IMR-90 (cell line): ENCODE measurements at regions not wholly inside any gene's neighbourhood (a gene's known extent, or its start where the extent isn't known, plus 50 kb on each side); places are given as distances from the start of the nearest gene placed in this dataset.

ENCODE experiments used
- ATAC-seq: fragments of 200-7000 bp; cut with Tn5 transposase; 2 replicates; pipeline ENCODE4 v1.9.1; 2020; ENCODE audit warnings: low read depth, mild to moderate bottlenecking, moderate library complexity
- BruUV-seq: library from RNA; stranded (reverse); fragments of 400-500 nt; replicated peaks from 2 replicates; lab custom pipeline; 2021; lab: Mats Ljungman, UMichigan
- CTCF ChIA-PET: fragments of 300-600 bp; formaldehyde crosslinking; extraction: SDS; loops from one replicate; lab custom pipeline; 2021; ENCODE audit warnings: antibody characterized with exemption; lab: Yijun Ruan, JAX
- POLR2A ChIA-PET: fragments of 300-600 bp; sonication (Branson Sonifier 250); formaldehyde crosslinking; loops from one replicate; lab custom pipeline; 2022; ENCODE audit warnings: antibody characterized with exemption; ENCODE audit not compliant: unreplicated experiment; lab: Charles Lee
- DNase-seq: peaks from one replicate; pipeline ENCODE4 v3.0.0; 2013
- H2AFZ ChIP-seq: replicated peaks from 2 replicates; pipeline ENCODE3; 2013; ENCODE audit warnings: low read length, mild to moderate bottlenecking; ENCODE audit not compliant: poor library complexity
- H2AK5ac ChIP-seq: 2 replicates; pipeline ENCODE4 v1.6.1; 2013; ENCODE audit warnings: low read depth, low read length, inconsistent platforms
- H2AK9ac ChIP-seq: replicated peaks from 2 replicates; pipeline ENCODE3; 2013; ENCODE audit warnings: mild to moderate bottlenecking, low read depth, low read length, moderate library complexity; ENCODE audit not compliant: poor library complexity
- H2BK120ac ChIP-seq: 2 replicates; pipeline ENCODE4 v1.6.1; 2013; ENCODE audit warnings: low read depth, low read length, inconsistent platforms
- H2BK15ac ChIP-seq: 3 replicates; pipeline ENCODE4 v1.6.1; 2013; ENCODE audit warnings: low read depth, low read length, inconsistent platforms
- H2BK20ac ChIP-seq: 2 replicates; pipeline ENCODE4 v1.6.1; 2013; ENCODE audit warnings: low read depth, mild to moderate bottlenecking, inconsistent platforms, low read length, moderate library complexity
- H2BK5ac ChIP-seq: 2 replicates; pipeline ENCODE4 v1.6.1; 2013; ENCODE audit warnings: mild to moderate bottlenecking, low read depth, low read length, inconsistent platforms; ENCODE audit not compliant: poor library complexity, severe bottlenecking
- H3K14ac ChIP-seq: replicated peaks from 2 replicates; pipeline ENCODE4 v1.6.1; 2013; ENCODE audit warnings: low read depth, low read length, inconsistent platforms
- H3K18ac ChIP-seq: 2 replicates; pipeline ENCODE4 v1.6.1; 2013; ENCODE audit warnings: low read depth, low read length, control low read depth
- H3K23ac ChIP-seq: 2 replicates; pipeline ENCODE4 v1.6.1; 2013; ENCODE audit warnings: low read depth, low read length, inconsistent platforms
- H3K27ac ChIP-seq: 2 replicates; pipeline ENCODE4 v1.5.1; 2013; ENCODE audit warnings: mild to moderate bottlenecking, control low read depth, low read length; ENCODE audit not compliant: insufficient read depth
- H3K27me3 ChIP-seq: 2 replicates; pipeline ENCODE4 v1.6.1; 2013; ENCODE audit warnings: low read length; ENCODE audit not compliant: control insufficient read depth, insufficient read depth
- H3K36me3 ChIP-seq: 2 replicates; pipeline ENCODE4 v1.6.1; 2013; ENCODE audit warnings: low read length, mixed read lengths; ENCODE audit not compliant: control insufficient read depth, insufficient read depth
- H3K4ac ChIP-seq: 2 replicates; pipeline ENCODE4 v1.6.1; 2013; ENCODE audit warnings: low read depth, low read length, inconsistent platforms
- H3K4me1 ChIP-seq: 2 replicates; pipeline ENCODE4 v1.6.1; 2013; ENCODE audit warnings: low read length, mixed read lengths; ENCODE audit not compliant: control insufficient read depth, insufficient read depth
- H3K4me2 ChIP-seq: 2 replicates; pipeline ENCODE4 v1.6.1; 2013; ENCODE audit warnings: low read depth, mild to moderate bottlenecking, control low read depth, low read length, moderate library complexity
- H3K4me3 ChIP-seq: 2 replicates; pipeline ENCODE4 v1.5.1; 2013; ENCODE audit warnings: low read depth, mild to moderate bottlenecking, control low read depth, low read length, moderate library complexity; ENCODE audit not compliant: insufficient read depth
- H3K56ac ChIP-seq: 2 replicates; pipeline ENCODE4 v1.6.1; 2013; ENCODE audit warnings: low read length, inconsistent platforms; ENCODE audit not compliant: insufficient read depth; ENCODE audit errors: extremely low read depth
- H3K79me1 ChIP-seq, 2 experiments: 2 replicates each; pipeline ENCODE4 v1.6.1; 2013; ENCODE audit warnings: low read length in 2 of 2, inconsistent platforms in 1 of 2, low read depth in 1 of 2
- H3K9ac ChIP-seq: 2 replicates; pipeline ENCODE4 v1.6.1; 2013; ENCODE audit warnings: low read depth, low read length, control low read depth
- H3K9me1 ChIP-seq: 2 replicates; pipeline ENCODE4 v1.6.1; 2013; ENCODE audit warnings: low read length, inconsistent platforms; ENCODE audit not compliant: insufficient read depth
- H3K9me3 ChIP-seq: 2 replicates; pipeline ENCODE4 v1.6.1; 2013; ENCODE audit warnings: low read length; ENCODE audit not compliant: control insufficient read depth, insufficient read depth
- H4K20me1 ChIP-seq: 2 replicates; pipeline ENCODE4 v1.6.1; 2013; ENCODE audit warnings: low read length, inconsistent platforms; ENCODE audit not compliant: insufficient read depth
- H4K5ac ChIP-seq: 2 replicates; pipeline ENCODE4 v1.6.1; 2013; ENCODE audit warnings: mild to moderate bottlenecking, low read depth, low read length, control low read depth
- H4K8ac ChIP-seq, 2 experiments: 2 replicates each; pipeline ENCODE4 v1.6.1; 2013; ENCODE audit warnings: low read depth in 2 of 2, low read length in 2 of 2, control low read depth in 1 of 2, inconsistent platforms in 1 of 2
- H4K91ac ChIP-seq: 2 replicates; pipeline ENCODE4 v1.6.1; 2013; ENCODE audit warnings: low read depth, low read length, inconsistent platforms; ENCODE audit not compliant: insufficient read depth
- BHLHE40 ChIP-seq: fragments of 150-350 bp; IDR thresholded peaks from 2 replicates; pipeline ENCODE4 v1.6.1; 2016; ENCODE audit warnings: mild to moderate bottlenecking, low read depth, low read length
- CEBPB ChIP-seq: IDR thresholded peaks from 2 replicates; pipeline ENCODE4 v1.6.1; 2012; ENCODE audit warnings: low read depth, low read length, improper control_type of control experiment
- CHD1 ChIP-seq: IDR thresholded peaks from 2 replicates; pipeline ENCODE4 v1.6.1; 2012; ENCODE audit warnings: low read depth, low read length, improper control_type of control experiment
- CTCF ChIP-seq: conservative IDR thresholded peaks from 2 replicates; pipeline ENCODE4 v1.5.1; 2012; ENCODE audit warnings: mild to moderate bottlenecking, low read depth, low read length, improper control_type of control experiment
- ELK1 ChIP-seq: fragments of 150-350 bp; IDR thresholded peaks from 2 replicates; pipeline ENCODE4 v1.6.1; 2016; ENCODE audit warnings: low read depth, mild to moderate bottlenecking, low read length, moderate library complexity, borderline replicate concordance
- FOS ChIP-seq: fragments of 150-350 bp; IDR thresholded peaks from 2 replicates; pipeline ENCODE4 v1.6.1; 2016; ENCODE audit warnings: low read depth, low read length
- MAFK ChIP-seq: IDR thresholded peaks from 2 replicates; pipeline ENCODE4 v1.6.1; 2012; ENCODE audit warnings: low read depth, low read length, improper control_type of control experiment
- MAZ ChIP-seq: IDR thresholded peaks from 2 replicates; pipeline ENCODE4 v1.6.1; 2012; ENCODE audit warnings: low read depth, mild to moderate bottlenecking, low read length, improper control_type of control experiment, moderate library complexity, borderline replicate concordance
- MXI1 ChIP-seq: IDR thresholded peaks from 2 replicates; pipeline ENCODE4 v1.6.1; 2012; ENCODE audit warnings: low read depth, mild to moderate bottlenecking, low read length, moderate library complexity, borderline replicate concordance
- NFE2L2 ChIP-seq: fragments of 150-350 bp; IDR thresholded peaks from 2 replicates; pipeline ENCODE4 v1.6.1; 2016; ENCODE audit warnings: low read depth, mild to moderate bottlenecking, low read length
- POLR2A ChIP-seq: IDR thresholded peaks from 2 replicates; pipeline ENCODE4 v1.6.1; 2012; ENCODE audit warnings: mild to moderate bottlenecking, low read depth, low read length
- RAD21 ChIP-seq: IDR thresholded peaks from 2 replicates; pipeline ENCODE4 v1.6.1; 2012; ENCODE audit warnings: low read length, improper control_type of control experiment
- RCOR1 ChIP-seq: IDR thresholded peaks from 2 replicates; pipeline ENCODE4 v1.6.1; 2012; ENCODE audit warnings: mild to moderate bottlenecking, low read length, improper control_type of control experiment; ENCODE audit not compliant: insufficient replicate concordance
- RFX5 ChIP-seq: IDR thresholded peaks from 2 replicates; pipeline ENCODE4 v1.8.0; 2012; ENCODE audit warnings: low read depth, mild to moderate bottlenecking, low read length, moderate library complexity
- SMC3 ChIP-seq: fragments of 150-350 bp; IDR thresholded peaks from 2 replicates; pipeline ENCODE4 v1.6.1; 2016; ENCODE audit warnings: low read depth, mild to moderate bottlenecking, antibody characterized with exemption, low read length, moderate library complexity
- USF2 ChIP-seq: fragments of 150-350 bp; IDR thresholded peaks from 2 replicates; pipeline ENCODE4 v1.6.1; 2017; ENCODE audit warnings: mild to moderate bottlenecking, antibody characterized with exemption, low read length, low read depth
- dilution Hi-C: fragments of 300-500 bp; cut with HindIII; formaldehyde crosslinking; loops from one replicate; pipeline ENCODE4 v1.14.3; 2018; ENCODE audit warnings: low sequenced_read_pairs; ENCODE audit not compliant: unreplicated experiment
- in situ Hi-C: fragments of 300-500 bp; cut with MboI; formaldehyde crosslinking; loops from 3 replicates; pipeline ENCODE4 v1.14.3; 2019; ENCODE audit warnings: low sequenced_read_pairs, inconsistent platforms, mixed read lengths
- intact Hi-C: fragments of 100-400 bp; cut with micrococcal nuclease; formaldehyde crosslinking; loops from 2 replicates; pipeline ENCODE4 v1.10.0; 2022

GRCh38 chr13:58093394-58093793 lies 461.9 kb downstream of the PCDH17 start:
- Histone ChIP-seq H2BK20ac (no peak overlapping the region), H4K20me1 (no peaks in the 10 kb centered on the region), H4K8ac (no peak overlapping the region), H3K27me3 (no peaks in the 10 kb centered on the region), H3K27ac (no peak overlapping the region), H3K9me1 (no peaks in the 10 kb centered on the region), H3K4me1 (no peaks in the 10 kb centered on the region), H2BK120ac (no peak overlapping the region), H3K9ac (no peak overlapping the region), H3K23ac (no peak overlapping the region), H4K91ac (no peak overlapping the region), H3K36me3 (no peaks in the 10 kb centered on the region), H3K18ac (no peak overlapping the region), H3K79me1 (no peaks in the 10 kb centered on the region), H3K4me2 (no peak overlapping the region), H3K4me3 (no peak overlapping the region), H3K14ac (no peak overlapping the region), H3K9me3 (peaks cover 6% of the 10 kb centered on the region), H3K4ac (no peak overlapping the region), H2BK5ac (no peak overlapping the region), H2AK5ac (no peak overlapping the region), H2AK9ac (no peak overlapping the region), H4K5ac (no peak overlapping the region), H3K56ac (no peak overlapping the region), H2BK15ac (no peak overlapping the region), H2AFZ (no peak overlapping the region)
- DNase-seq, result no peak
- dilution Hi-C loops (no loop called here), in situ Hi-C loops (no loop called here), intact Hi-C loops (no loop called here)
- ATAC-seq, result no peak
- BruUV-seq, result no TSS peak
- CTCF ChIA-PET, result no interaction called here
- POLR2A ChIA-PET, result no interaction called here
- no peak for TF ChIP-seq POLR2A
- no peak for TF ChIP-seq BHLHE40
- no peak for TF ChIP-seq USF2
- no peak for TF ChIP-seq RCOR1
- no peak for TF ChIP-seq MAFK
- no peak for TF ChIP-seq RFX5
- no peak for TF ChIP-seq NFE2L2
- no peak for TF ChIP-seq ELK1
- TF ChIP-seq MAZ, result no peak
- no peak for TF ChIP-seq SMC3
- TF ChIP-seq CEBPB, result no peak
- TF ChIP-seq RAD21, result no peak
- TF ChIP-seq FOS, result no peak
- no peak for TF ChIP-seq CHD1
- no peak for TF ChIP-seq CTCF
- TF ChIP-seq MXI1, result no peak
